BLaER1 treated with 17β-estradiol and CSF1 and Interleukin-3, amounts not matched to agents 10 nM and 100 nM (cell line): ENCODE measurements at regions not wholly inside any gene's neighbourhood (a gene's known extent, or its start where the extent isn't known, plus 50 kb on each side); places are given as distances from the start of the nearest gene placed in this dataset.
A peak's percentile ranks its signal among the peaks of the same experiment; 100 is the strongest.

Experiments
- H3K27ac ChIP-seq, 11 experiments: shearing (Covaris generic); formaldehyde crosslinking; 2 replicates each; pipeline ENCODE4 v1.8.1; 2022
- H3K27me3 ChIP-seq, 11 experiments: shearing (Covaris generic); formaldehyde crosslinking; 2 replicates each; pipeline ENCODE4 v1.8.1; 2022
- H3K36me3 ChIP-seq, 11 experiments: shearing (Covaris generic); formaldehyde crosslinking; 2 replicates each; pipeline ENCODE4 v1.8.1; 2022
- H3K4me1 ChIP-seq, 10 experiments: shearing (Covaris generic); formaldehyde crosslinking; 2 replicates each; pipeline ENCODE4 v1.8.1; 2022
- H3K4me2 ChIP-seq, 11 experiments: shearing (Covaris generic); formaldehyde crosslinking; 2 replicates each; pipeline ENCODE4 v1.8.1; 2022
- H3K4me3 ChIP-seq, 10 experiments: shearing (Covaris generic); formaldehyde crosslinking; 2 replicates each; pipeline ENCODE4 v1.8.1; 2022
- H3K9ac ChIP-seq, 11 experiments: shearing (Covaris generic); formaldehyde crosslinking; 2 replicates each; pipeline ENCODE4 v1.8.1; 2022
- H3K9me3 ChIP-seq, 11 experiments: shearing (Covaris generic); formaldehyde crosslinking; replicated peaks in 1 of 11; 2 replicates each; pipeline ENCODE4 v1.8.1; 2022
- H4K20me1 ChIP-seq, 11 experiments: shearing (Covaris generic); formaldehyde crosslinking; 2 replicates each; pipeline ENCODE4 v1.8.1; 2022
- Cebpa-rat ChIP-seq, 11 experiments: shearing (Covaris generic); IDR thresholded peaks; 2 replicates each; pipeline ENCODE4 v1.8.1; 2022

GRCh38 chr15:39296955-39297354 is 283.9 kb upstream of the THBS1 start:
- TF ChIP-seq Cebpa-rat (IDR thresholded peaks at IDR 0.05), result no peak
- no peaks in the 10 kb centered on the region for H4K20me1 ChIP-seq
- H3K4me3 ChIP-seq, result no peak overlapping the region
- peaks cover 0 to 8% (median 0%) of the 10 kb centered on the region in 10 experiments; a peak in 3 of 20 replicates for H3K4me1 ChIP-seq
- peaks cover 0 to 15% (median 9%) of the 10 kb centered on the region in 11 experiments; a peak in 14 of 22 replicates for H3K9me3 ChIP-seq
- H3K36me3 ChIP-seq, result no peaks in the 10 kb centered on the region
- H3K27me3 ChIP-seq, result no peaks in the 10 kb centered on the region
- no peak overlapping the region for H3K4me2 ChIP-seq
- no peak overlapping the region for H3K9ac ChIP-seq
- H3K27ac ChIP-seq, result no peak overlapping the region

- H3K9ac ChIP-seq, result no peak overlapping the region
- H4K20me1 ChIP-seq, result no peaks in the 10 kb centered on the region
- no peaks in the 10 kb centered on the region for H3K36me3 ChIP-seq
- no peaks in the 10 kb centered on the region for H3K27me3 ChIP-seq
- H3K4me2 ChIP-seq, result no peak overlapping the region
- peaks cover 0 to 9% (median 0%) of the 10 kb centered on the region in 10 experiments; a peak in 3 of 20 replicates for H3K4me1 ChIP-seq
- peaks cover 0 to 2% (median 0%) of the 10 kb centered on the region in 11 experiments; a peak in 1 of 22 replicates for H3K9me3 ChIP-seq
- no peak for TF ChIP-seq Cebpa-rat (IDR thresholded peaks at IDR 0.05)
- no peak overlapping the region for H3K4me3 ChIP-seq
- H3K27ac ChIP-seq, result no peak overlapping the region
Measured at GRCh38 chr15:39298271-39298962, 282.5 kb upstream of the THBS1 start.

GRCh38 chr15:39299486-39300267 is 281.2 kb upstream of the THBS1 start:
- no peaks in the 10 kb centered on the region for H3K9me3 ChIP-seq
- no peak overlapping the region for H3K27ac ChIP-seq
- no peak overlapping the region for H3K4me3 ChIP-seq
- no peak for TF ChIP-seq Cebpa-rat (IDR thresholded peaks at IDR 0.05)
- H3K4me2 ChIP-seq, result no peak overlapping the region
- no peaks in the 10 kb centered on the region for H3K36me3 ChIP-seq
- H4K20me1 ChIP-seq, result no peaks in the 10 kb centered on the region
- peaks cover 0 to 9% (median 0%) of the 10 kb centered on the region in 10 experiments; a peak in 3 of 20 replicates for H3K4me1 ChIP-seq
- no peaks in the 10 kb centered on the region for H3K27me3 ChIP-seq
- H3K9ac ChIP-seq, result no peak overlapping the region

GRCh38 chr15:39300451-39301153 is 280.3 kb upstream of the THBS1 start:
- TF ChIP-seq Cebpa-rat (IDR thresholded peaks at IDR 0.05), result no peak
- H4K20me1 ChIP-seq, result no peaks in the 10 kb centered on the region
- no peak overlapping the region for H3K9ac ChIP-seq
- no peak overlapping the region for H3K27ac ChIP-seq
- H3K36me3 ChIP-seq, result no peaks in the 10 kb centered on the region
- H3K4me1 ChIP-seq, result peaks cover 0 to 9% (median 0%) of the 10 kb centered on the region in 10 experiments; a peak in 3 of 20 replicates
- H3K4me3 ChIP-seq, result no peak overlapping the region
- H3K4me2 ChIP-seq, result no peak overlapping the region
- no peaks in the 10 kb centered on the region for H3K9me3 ChIP-seq
- H3K27me3 ChIP-seq, result no peaks in the 10 kb centered on the region

GRCh38 chr15:39301589-39301999 is 279.3 kb upstream of the THBS1 start:
- H3K27me3 ChIP-seq, result no peaks in the 10 kb centered on the region
- no peak overlapping the region for H3K9ac ChIP-seq
- TF ChIP-seq Cebpa-rat (IDR thresholded peaks at IDR 0.05), result no peak
- H3K36me3 ChIP-seq, result no peaks in the 10 kb centered on the region
- no peaks in the 10 kb centered on the region for H4K20me1 ChIP-seq
- no peaks in the 10 kb centered on the region; a peak in 2 of 22 replicates for H3K9me3 ChIP-seq
- H3K4me3 ChIP-seq, result no peak overlapping the region
- H3K27ac ChIP-seq, result no peak overlapping the region
- peaks cover 0 to 9% (median 0%) of the 10 kb centered on the region in 10 experiments; a peak in 3 of 20 replicates for H3K4me1 ChIP-seq
- H3K4me2 ChIP-seq, result peak overlapping the region in 3 of 11 experiments; percentile 1 to 34 (median 29); a peak in 6 of 22 replicates

- TF ChIP-seq Cebpa-rat (IDR thresholded peaks at IDR 0.05), result no peak
- Histone ChIP-seq H3K4me3 (no peak overlapping the region), H3K9me3 (peaks cover 0 to 7% (median 0%) of the 10 kb centered on the region in 11 experiments; a peak in 7 of 22 replicates), H3K9ac (no peak overlapping the region), H3K36me3 (no peaks in the 10 kb centered on the region), H4K20me1 (no peaks in the 10 kb centered on the region), H3K27ac (no peak overlapping the region), H3K27me3 (no peaks in the 10 kb centered on the region), H3K4me2 (no peak overlapping the region), H3K4me1 (peaks cover 0 to 9% (median 0%) of the 10 kb centered on the region in 10 experiments; a peak in 3 of 20 replicates)
Measured at GRCh38 chr15:39302936-39303335, 277.9 kb upstream of the THBS1 start.

- Histone ChIP-seq H3K9ac (no peak overlapping the region), H3K36me3 (no peaks in the 10 kb centered on the region), H3K4me3 (no peak overlapping the region), H3K27ac (no peak overlapping the region), H4K20me1 (no peaks in the 10 kb centered on the region), H3K9me3 (peaks cover 0 to 7% (median 0%) of the 10 kb centered on the region in 11 experiments; a peak in 7 of 22 replicates), H3K27me3 (no peaks in the 10 kb centered on the region), H3K4me2 (no peak overlapping the region), H3K4me1 (peaks cover 0 to 9% (median 0%) of the 10 kb centered on the region in 10 experiments; a peak in 3 of 20 replicates)
- no peak for TF ChIP-seq Cebpa-rat (IDR thresholded peaks at IDR 0.05)
Measured at GRCh38 chr15:39304201-39304841, 276.6 kb upstream of the THBS1 start.

GRCh38 chr15:39304931-39305728 is 275.7 kb upstream of the THBS1 start:
- peaks cover 0 to 7% (median 0%) of the 10 kb centered on the region in 11 experiments; a peak in 7 of 22 replicates for H3K9me3 ChIP-seq
- H3K4me2 ChIP-seq, result no peak overlapping the region
- H3K9ac ChIP-seq, result no peak overlapping the region
- H3K4me3 ChIP-seq, result no peak overlapping the region
- H3K36me3 ChIP-seq, result no peaks in the 10 kb centered on the region
- no peak overlapping the region for H3K27ac ChIP-seq
- H4K20me1 ChIP-seq, result no peaks in the 10 kb centered on the region
- no peak for TF ChIP-seq Cebpa-rat (IDR thresholded peaks at IDR 0.05)
- no peaks in the 10 kb centered on the region for H3K27me3 ChIP-seq
- peaks cover 0 to 10% (median 0%) of the 10 kb centered on the region in 10 experiments; a peak in 3 of 20 replicates for H3K4me1 ChIP-seq
